Heart right ventricle (tissue), 16 donors: ENCODE measurements at regions not wholly inside any gene's neighbourhood (a gene's known extent, or its start where the extent isn't known, plus 50 kb on each side); places are given as distances from the start of the nearest gene placed in this dataset.

Experiments used
- ATAC-seq, 8 donors: fragments of 200-7000 bp; cut with Tn5 transposase; one replicate each; pipeline ENCODE4 v1.9.1; 2020; ENCODE audit warnings: mild to moderate bottlenecking in 8 of 8, moderate library complexity in 8 of 8, moderate number of reproducible peaks in 1 of 8
- DNase-seq, 2 donors: peaks; one replicate each; pipeline ENCODE4 v3.0.0-alpha.2; 2020
- H3K27ac ChIP-seq, 10 donors: fragments of 200-600 bp; sonication (generic) in 2 of 10; one replicate each; pipeline versions ENCODE4 v1.5.0 to v1.8.0; 2020 to 2022; ENCODE audit warnings: mild to moderate bottlenecking in 3 of 10
- H3K27me3 ChIP-seq, 7 donors: fragments of 200-600 bp; one replicate each; pipeline ENCODE4 v1.8.0; 2021 to 2022; ENCODE audit warnings: mild to moderate bottlenecking in 2 of 7
- H3K36me3 ChIP-seq, 9 donors: fragments of 200-600 bp; sonication (generic) in 1 of 9; one replicate each; pipeline versions ENCODE4 v1.5.0 to v1.8.0; 2020 to 2022; ENCODE audit warnings: mild to moderate bottlenecking in 2 of 9
- H3K4me1 ChIP-seq, 9 donors: fragments of 200-600 bp; sonication (generic) in 1 of 9; one replicate each; pipeline versions ENCODE4 v1.5.0 to v1.8.0; 2020 to 2022; ENCODE audit warnings: mild to moderate bottlenecking in 4 of 9
- H3K4me3 ChIP-seq, 10 donors: fragments of 200-600 bp; sonication (generic) in 2 of 10; one replicate each; pipeline versions ENCODE4 v1.5.0 to v1.8.0; 2020 to 2022; ENCODE audit warnings: mild to moderate bottlenecking in 7 of 10, moderate library complexity in 2 of 10
- H3K9me3 ChIP-seq, 11 donors: fragments of 200-600 bp in 10 of 11; sonication (generic) in 2 of 11; one replicate each; pipeline versions ENCODE4 v1.5.0 to v1.8.0; 2013 to 2022; ENCODE audit warnings: mild to moderate bottlenecking in 2 of 11, control low read depth in 1 of 11, moderate library complexity in 1 of 11
- CTCF ChIP-seq, 9 donors: fragments of 200-600 bp; sonication (generic) in 2 of 9; IDR thresholded peaks; one replicate each; pipeline versions ENCODE4 v1.5.0 to v1.8.0; 2021 to 2022; ENCODE audit warnings: antibody characterized with exemption in 9 of 9, mild to moderate bottlenecking in 5 of 9, moderate library complexity in 1 of 9
- WGBS, 2 donors: extraction: QIAGEN DNeasy Blood & Tissue Kit; methylation state at CpG; one replicate each; pipeline ENCODE4 v1.1.7; 2013; ENCODE audit warnings: inconsistent platforms in 1 of 2; 5-methylcytosine and 5-hydroxymethylcytosine counted together
- intact Hi-C, 10 donors: fragments of 100-400 bp; cut with DNase I; formaldehyde crosslinking; loops; one replicate each; pipeline versions ENCODE4 v1.11.1 to v1.14.2; 2022
- donor health status: Arrhythmogenic right ventricular cardiomyopathy.
- donor health status: ischemic (EF 13 %, LVEDD 7.1; RV severe dilation, severe dysfunction).
- donor health status: healthy with polysubstance abuse.
- donor health status: DM: no; HTN: yes; CAD: no.
- donor health status: DM: no; HTN: no; CAD: no.
- donor health status: ischemic (EF 25% LVEDD 6.9; RV normal size, moderate dysfunction).
- donor health status: ischemic (EF 25% LVEDD 5.7; RV mildly dilated, moderate dysfunction).
- donor health status: healthy.
- donor health status: DM: yes; HTN: yes; CAD: no.
- donor health status: Ischemic cardiomyopathy.
- donor health status: ischemic (EF 35%, LVEDD 5.7; RV mildly dilated, moderate dysfunction).
- donor health status: nonischemic (EF 11% LVEDD 7.7; RV severe dilation, severe dysfunction).
- donor health status: DM: yes; HTN: yes; CAD: no.
- donor health status: PGD.
- donor health status: ischemic (EF 29% LVEDD 5.4; RV normal size, mild dysfunction).
- donor health status: nonischemic (EF 23%, LVEDD 6.1; RV moderate dilation, normal function).

- H3K4me3 ChIP-seq, result peak overlapping the region in 7 of 10 donors; percentile 1 to 50 (median 39)
- H3K4me1 ChIP-seq, result peaks cover 16 to 49% (median 39%) of the 10 kb centered on the region in 9 donors
- DNase-seq (peak; percentile 88 to 91), ATAC-seq (peak; percentile 94 to 97 (median 96))
- WGBS, 2 donors, result 14 to 17% methylated on average over 24 of the region's 24 CpGs
- TF ChIP-seq CTCF (IDR thresholded peaks at IDR 0.05), result peak; percentile 91 to 99 (median 98)
- H3K27ac ChIP-seq, result peak overlapping the region in 3 of 10 donors; percentile 31 to 68 (median 39)
- H3K9me3 ChIP-seq, result peaks cover 0 to 10% (median 0%) of the 10 kb centered on the region in 11 donors
- intact Hi-C loops, result loop anchor here (1.0 to 10.0 kb wide), 20 partner anchors 22 to 628 kb away; partner anchors contain the start of genes IER5 (in 5 of the 10) and STX6 (in 1 of the 10)
- H3K36me3 ChIP-seq, result no peaks in the 10 kb centered on the region
- H3K27me3 ChIP-seq, result no peaks in the 10 kb centered on the region
Measured at GRCh38 chr1:181142096-181142958, 53.8 kb downstream of the IER5 start.

GRCh38 chr1:181143102-181143859, 54.8 kb downstream of the IER5 start:
- no peak for TF ChIP-seq CTCF (IDR thresholded peaks at IDR 0.05)
- Histone ChIP-seq H3K36me3 (no peaks in the 10 kb centered on the region), H3K4me3 (no peak overlapping the region), H3K27ac (peak overlapping the region in 3 of 10 donors; percentile 21 to 39 (median 23)), H3K9me3 (peaks cover 0 to 10% (median 0%) of the 10 kb centered on the region in 11 donors), H3K4me1 (peaks cover 16 to 58% (median 44%) of the 10 kb centered on the region in 9 donors), H3K27me3 (no peaks in the 10 kb centered on the region)
- no peak for ATAC-seq
- intact Hi-C loops, result loop anchor here (2.0 to 10.0 kb wide), 16 partner anchors 22 to 628 kb away; partner anchors contain the start of genes IER5 (in 4 of the 10) and STX6 (in 1 of the 10)
- no peak for DNase-seq
- WGBS, 2 donors, result 62 to 64% methylated on average over 5 of the region's 5 CpGs

GRCh38 chr1:181144238-181144637, 55.7 kb downstream of the IER5 start:
- no peak for DNase-seq
- ATAC-seq, result no peak
- Histone ChIP-seq H3K4me3 (no peak overlapping the region), H3K27ac (no peak overlapping the region), H3K36me3 (no peaks in the 10 kb centered on the region), H3K27me3 (no peaks in the 10 kb centered on the region), H3K9me3 (peaks cover 0 to 10% (median 0%) of the 10 kb centered on the region in 11 donors), H3K4me1 (peaks cover 14 to 60% (median 41%) of the 10 kb centered on the region in 9 donors)
- no peak for TF ChIP-seq CTCF (IDR thresholded peaks at IDR 0.05)
- intact Hi-C loops, result loop anchor here in 9 of 10 donors (5.0 to 10.0 kb wide), 9 partner anchors 37 to 629 kb away; partner anchors contain the start of genes IER5 (in 3 of the 9) and STX6 (in 1 of the 9)
- WGBS, 2 donors, result 69 to 80% methylated on average over 3 of the region's 3 CpGs

- ATAC-seq, result no peak
- H3K27ac ChIP-seq, result peak overlapping the region in 7 of 10 donors; percentile 57 to 97 (median 93)
- TF ChIP-seq CTCF (IDR thresholded peaks at IDR 0.05), result no peak
- intact Hi-C loops, result loop anchor here in 3 of 10 donors (10.0 kb wide), 3 partner anchors 264 to 634 kb away; no protein-coding TSS in a partner anchor
- DNase-seq, result no peak
- H3K4me1 ChIP-seq, result peaks cover 10 to 63% (median 36%) of the 10 kb centered on the region in 9 donors
- H3K36me3 ChIP-seq, result no peaks in the 10 kb centered on the region
- no peaks in the 10 kb centered on the region for H3K27me3 ChIP-seq
- WGBS, 2 donors, result 42 to 58% methylated on average over 3 of the region's 3 CpGs
- H3K4me3 ChIP-seq, result no peak overlapping the region
- peaks cover 0 to 10% (median 0%) of the 10 kb centered on the region in 11 donors for H3K9me3 ChIP-seq
Measured at GRCh38 chr1:181148636-181149035, 60.1 kb downstream of the IER5 start.
